GM23248 (cell line): ENCODE measurements at regions not wholly inside any gene's neighbourhood (a gene's known extent, or its start where the extent isn't known, plus 50 kb on each side); places are given as distances from the start of the nearest gene placed in this dataset.

Experiments used
- EZH2 ChIP-seq: fragments of 200-600 bp; sonication (generic); IDR thresholded peaks from 2 replicates; pipeline ENCODE4 v1.6.1; 2018; ENCODE audit warnings: antibody characterized with exemption, mild to moderate bottlenecking; ENCODE audit not compliant: insufficient read depth, poor library complexity, severe bottlenecking
- EZH2phosphoT487 ChIP-seq: fragments of 200-600 bp; sonication (generic); IDR thresholded peaks from 2 replicates; pipeline ENCODE4 v1.6.1; 2018; ENCODE audit warnings: antibody characterized with exemption, moderate library complexity, mild to moderate bottlenecking, low read depth; ENCODE audit not compliant: insufficient read depth

DNA sequence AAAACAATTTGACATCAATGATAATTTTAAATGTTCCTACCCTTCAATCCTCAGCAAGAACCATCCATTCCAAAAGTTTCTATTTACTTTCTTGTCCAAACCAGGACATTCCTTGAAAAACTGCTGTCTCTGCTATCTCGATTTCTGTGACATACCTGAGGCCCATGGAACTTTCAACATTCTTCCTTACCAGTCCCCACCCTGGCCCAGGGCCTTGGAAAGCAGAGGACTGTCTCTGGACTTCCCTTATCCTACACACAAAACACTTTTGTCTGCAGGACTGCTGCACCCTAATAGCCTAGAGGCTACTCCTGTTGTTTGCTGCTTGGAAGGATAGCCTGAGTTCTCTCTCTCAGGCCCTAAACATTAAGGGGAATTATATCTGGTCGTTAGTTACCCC, 151.8 kb upstream of the DHRS4 start:
- TF ChIP-seq EZH2: no peak
- no peak for TF ChIP-seq EZH2phosphoT487
